ENCODE measurements at regions not wholly inside any gene's neighbourhood (a gene's known extent, or its start where the extent isn't known, plus 50 kb on each side); places are given as distances from the start of the nearest gene placed in this dataset.

GRCh38 chr9:90365666-90366065 lies 277.0 kb downstream of the DIRAS2 start (continued):
- TF ChIP-seq NFXL1 (IDR thresholded peaks at IDR 0.05; ENCODE audit: borderline replicate concordance) (no peak), TCF3 (IDR thresholded peaks at IDR 0.05; ENCODE audit: borderline replicate concordance, insufficient read depth, low read depth, low read length) (no peak), NR2F1 (conservative IDR thresholded peaks at IDR 0.05) (no peak), CHD2 (IDR thresholded peaks at IDR 0.05; ENCODE audit: borderline replicate concordance, low read depth, low read length) (no peak), MEF2A (IDR thresholded peaks at IDR 0.05; ENCODE audit: insufficient read depth, low read depth, low read length) (no peak)

GRCh38 chr9:90368241-90368640 lies 274.4 kb downstream of the DIRAS2 start:
- BruUV-seq (replicated peaks) = no TSS peak
- RAD21 ChIA-PET (ENCODE audit: unreplicated experiment) = no interaction called here
- Histone ChIP-seq H3K27me3 (replicated peaks in 1 of 2; ENCODE audit: control insufficient read depth in 2 of 2, insufficient read depth in 2 of 2, low read length in 1 of 2) (no peaks in the 10 kb centered on the region), H3K4me1 (ENCODE audit: control insufficient read depth, insufficient read depth, low read length) (no peaks in the 10 kb centered on the region), H3K4me2 (ENCODE audit: control insufficient read depth, insufficient read depth) (no peak overlapping the region), H3K36me3 (ENCODE audit: control insufficient read depth in 2 of 2, insufficient read depth in 2 of 2, low read length in 1 of 2) (no peaks in the 10 kb centered on the region), H3K9me3 (replicated peaks; ENCODE audit: control insufficient read depth, insufficient read depth, low read length) (no peaks in the 10 kb centered on the region), H3K79me2 (ENCODE audit: control insufficient read depth, insufficient read depth, low read length) (no peaks in the 10 kb centered on the region), H3K27ac (ENCODE audit: control insufficient read depth, insufficient read depth) (no peak overlapping the region), H2AFZ (ENCODE audit: control insufficient read depth, low read depth, low read length) (no peak overlapping the region), H3K9ac (ENCODE audit: control insufficient read depth, insufficient read depth, low read length) (no peak overlapping the region), H3K4me3 (no peak overlapping the region), H4K20me1 (ENCODE audit: control insufficient read depth, insufficient read depth) (no peaks in the 10 kb centered on the region)
- SMC1A ChIA-PET (ENCODE audit: uncharacterized antibody, unreplicated experiment) = no interaction called here
- DNase-seq (ENCODE audit: low read depth, low spot score) = no peak
- intact Hi-C loops (cut with micrococcal nuclease; ENCODE audit: unreplicated experiment) = no loop called here
- no peak for ATAC-seq
- CTCF ChIA-PET = interaction anchor here (0.8 kb wide), 1 partner anchor 118 kb away, joined by 3 read pairs; no protein-coding TSS in a partner anchor
- POLR2A ChIA-PET = no interaction called here
- in situ Hi-C loops (cut with MboI) = no loop called here
- TF ChIP-seq SP1 (IDR thresholded peaks at IDR 0.05; ENCODE audit: low read depth, low read length) (no peak), BCLAF1 (IDR thresholded peaks at IDR 0.05) (no peak), HDGF (IDR thresholded peaks at IDR 0.05) (no peak), NBN (IDR thresholded peaks at IDR 0.05) (no peak), PML (IDR thresholded peaks at IDR 0.05; ENCODE audit: low read length) (no peak), STAT1 (conservative IDR thresholded peaks at IDR 0.05) (no peak), POLR2A (IDR thresholded peaks at IDR 0.05; ENCODE audit: low read depth, low read length) (no peak), ZNF24 (IDR thresholded peaks at IDR 0.05) (no peak), ZNF217 (IDR thresholded peaks at IDR 0.05) (no peak), IRF3 (IDR thresholded peaks at IDR 0.05) (no peak), TARDBP (IDR thresholded peaks at IDR 0.05; ENCODE audit: borderline replicate concordance) (no peak), MXI1 (IDR thresholded peaks at IDR 0.05; ENCODE audit: low read depth, low read length) (no peak), NR2F1 (conservative IDR thresholded peaks at IDR 0.05) (no peak), E2F4 (IDR thresholded peaks at IDR 0.05; ENCODE audit: low read depth, low read length) (no peak), TAF1 (IDR thresholded peaks at IDR 0.05; ENCODE audit: borderline replicate concordance, low read depth, low read length) (no peak)
- no peak for FAIRE-seq
